OCI-M1 (cell line): ENCODE measurements at regions not wholly inside any gene's neighbourhood (a gene's known extent, or its start where the extent isn't known, plus 50 kb on each side); places are given as distances from the start of the nearest gene placed in this dataset.

Experiments
- DNase-seq: peaks from one replicate; lab custom pipeline; 2025; lab: John Stamatoyannopoulos, UW

- DNase-seq = no peak
Observed at GRCh38 chr1:157893686-157894085, 52.1 kb upstream of the CD5L start.

DNA sequence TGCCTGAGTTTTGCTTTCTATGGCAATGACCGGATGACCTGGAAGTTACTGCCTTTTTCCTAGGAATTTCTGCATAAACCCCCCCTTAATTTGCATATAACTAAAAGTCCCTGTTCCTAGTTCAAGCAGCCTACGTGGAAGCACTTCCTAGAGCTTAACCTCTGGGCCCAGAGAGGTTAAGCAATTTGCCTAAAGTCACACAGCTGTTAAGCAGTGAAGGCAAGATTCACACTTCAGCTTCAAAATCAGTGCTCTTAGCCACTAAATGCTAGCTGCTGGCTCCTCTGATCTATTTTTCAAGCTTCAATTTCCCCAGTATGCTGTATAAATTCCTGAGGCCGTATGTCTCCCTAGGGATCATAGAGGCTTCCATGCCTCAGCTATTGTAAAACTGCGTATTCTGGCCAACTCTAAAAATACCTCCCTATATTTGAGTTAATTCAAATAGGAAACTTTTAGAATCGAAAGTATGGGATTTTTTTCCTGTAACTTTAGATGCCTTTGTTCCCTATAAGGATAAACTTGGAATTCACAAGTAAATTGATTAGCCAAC is 53.1 kb upstream of the CD5L start:
- no peak for DNase-seq

DNA sequence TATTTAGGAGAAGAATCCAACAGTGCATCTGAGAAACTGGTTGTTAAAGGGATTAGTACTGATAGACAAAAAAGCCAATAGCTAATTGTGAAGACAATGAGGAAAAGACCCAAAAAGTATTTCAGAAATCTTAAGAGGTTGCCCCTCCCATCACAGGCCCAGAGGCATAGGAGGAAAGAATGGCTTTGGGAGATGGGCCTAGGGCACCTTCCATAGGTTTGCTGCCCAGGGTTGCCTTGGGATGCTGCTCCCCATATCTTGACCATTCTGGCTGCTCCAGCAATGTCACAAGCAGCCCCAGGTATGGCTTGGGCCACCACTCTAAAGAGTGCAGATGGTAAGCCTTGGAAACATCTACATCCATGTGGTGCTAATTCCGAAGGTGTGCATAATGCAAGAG is 68.7 kb upstream of the CD5L start:
- no peak for DNase-seq

GRCh38 chr1:157915859-157916258 is 74.3 kb upstream of the CD5L start:
- DNase-seq = no peak

- no peak for DNase-seq
Observed at GRCh38 chr1:157916887-157917570, 75.4 kb upstream of the CD5L start.

DNA sequence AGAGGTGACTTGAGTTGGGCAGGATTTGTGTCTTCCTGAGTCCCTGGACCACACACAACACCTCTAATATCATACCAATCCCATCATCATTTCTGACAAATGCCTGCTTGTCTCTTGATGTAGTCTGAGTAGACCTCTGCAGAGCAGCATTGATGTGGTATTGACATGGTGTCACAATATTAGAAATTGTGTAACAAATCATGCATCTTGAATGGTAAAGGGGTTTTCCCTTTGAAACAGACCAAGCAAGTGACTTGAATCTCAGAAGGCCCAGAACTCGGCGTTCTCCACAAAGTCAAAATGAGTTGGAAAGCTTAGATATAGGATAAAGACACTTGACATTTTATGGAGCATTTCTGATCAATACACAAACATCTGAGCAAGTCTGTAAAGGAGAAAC is 72.7 kb upstream of the KIRREL1 start:
- no peak for DNase-seq

DNA sequence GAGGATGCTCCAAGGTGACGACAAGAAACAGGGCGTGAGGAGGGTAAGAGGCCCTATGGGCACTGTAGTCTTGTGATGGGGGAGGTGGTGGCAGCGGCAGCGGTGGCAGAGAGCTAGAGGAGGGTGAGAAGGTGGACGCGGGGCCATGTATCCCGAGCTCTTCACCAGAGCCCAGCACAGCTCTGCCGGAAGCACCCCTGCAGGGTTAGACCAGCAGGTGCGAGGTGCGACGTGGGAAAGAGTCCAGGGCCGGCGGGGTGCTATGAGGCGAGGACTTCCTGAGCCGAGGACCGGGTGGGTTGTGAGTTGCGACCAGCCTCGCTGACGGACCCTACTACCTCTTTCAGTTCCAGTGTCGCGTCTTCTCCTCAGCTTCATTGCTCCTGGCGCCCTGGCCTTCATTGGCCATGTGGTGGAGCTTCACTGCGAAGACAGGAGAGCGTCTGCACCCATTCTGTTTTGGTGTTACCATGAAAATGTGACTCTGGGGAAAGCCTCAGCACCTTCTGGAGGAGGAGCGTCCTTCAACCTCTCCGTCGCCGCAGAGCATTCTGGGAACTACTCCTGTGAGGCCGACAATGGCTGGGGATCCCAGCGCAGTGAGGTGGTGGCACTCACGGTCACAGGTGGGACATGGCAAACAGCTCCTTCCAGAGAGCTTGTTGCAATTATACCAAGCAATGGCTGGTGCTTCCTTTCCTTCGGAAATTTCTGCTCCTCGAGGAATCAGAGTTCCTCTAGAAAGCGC is 67.9 kb upstream of the KIRREL1 start:
- no peak for DNase-seq

DNA sequence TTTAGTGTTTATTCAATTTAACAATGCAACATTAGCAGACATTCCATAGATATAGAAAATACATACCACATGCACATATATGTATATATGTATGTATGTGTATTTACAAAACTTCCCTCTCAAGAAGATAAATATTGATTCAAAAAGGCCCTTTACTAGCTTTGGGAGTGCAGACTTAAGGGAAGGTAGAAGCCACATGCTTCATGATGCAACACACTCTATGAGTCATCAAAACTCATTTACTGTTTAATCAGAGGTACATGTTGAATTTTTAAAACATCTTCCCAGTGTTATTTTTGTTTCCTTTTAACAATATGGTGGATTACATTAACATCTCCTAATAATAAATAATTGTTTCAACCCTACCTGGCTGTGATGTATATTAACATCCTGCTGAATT is 61.4 kb upstream of the KIRREL1 start:
- peak; percentile 64 for DNase-seq

DNA sequence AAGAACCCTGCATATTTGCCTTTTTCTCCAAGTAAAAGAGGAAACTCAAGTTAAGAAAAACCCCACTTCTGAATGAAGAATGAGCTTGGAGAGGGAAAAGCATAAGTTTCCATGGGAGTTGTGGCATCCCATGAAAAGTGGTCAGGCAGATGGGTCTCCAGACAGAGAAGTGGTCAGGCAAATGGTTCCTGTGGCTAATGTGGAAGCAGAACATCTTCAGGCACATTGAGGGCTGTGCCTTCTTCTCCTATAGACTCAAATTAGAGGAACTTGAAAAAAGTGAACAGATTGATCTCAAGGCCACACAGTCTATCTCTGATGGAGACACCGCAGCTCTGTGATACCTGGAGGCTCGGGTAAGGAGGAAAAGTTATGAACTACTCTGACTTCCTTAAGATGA is 55.7 kb upstream of the KIRREL1 start:
- no peak for DNase-seq

- DNase-seq = no peak
Observed at GRCh38 chr1:157941939-157942338, 51.5 kb upstream of the KIRREL1 start.
